Activated CD8-positive, alpha-beta T cell treated with anti-CD3 and anti-CD28 coated beads for 36 hours (primary cell): ENCODE measurements at regions not wholly inside any gene's neighbourhood (a gene's known extent, or its start where the extent isn't known, plus 50 kb on each side); places are given as distances from the start of the nearest gene placed in this dataset.

ENCODE experiments used
- ATAC-seq: fragments of 200-7000 bp; cut with Tn5 transposase; one replicate; pipeline ENCODE4 v1.10.0; 2021; ENCODE audit warnings: mild to moderate bottlenecking, moderate library complexity
- CTCF ChIA-PET: fragments of 350-600 bp; sonication (Branson Sonifier 250); formaldehyde crosslinking; loops from one replicate; lab custom pipeline; 2021; ENCODE audit warnings: antibody characterized with exemption; lab: Charles Lee
- POLR2A ChIA-PET: fragments of 350-600 bp; sonication (Branson Sonifier 250); formaldehyde crosslinking; loops from one replicate; lab custom pipeline; 2021; ENCODE audit warnings: antibody characterized with exemption; lab: Charles Lee
- DNase-seq: peaks from one replicate; pipeline ENCODE4 v3.0.0-alpha.2; 2020
- H3K27ac Mint-ChIP-seq: one replicate; pipeline ENCODE4 v1.8.0; 2021; ENCODE audit warnings: mild to moderate bottlenecking, mixed read lengths
- H3K27me3 Mint-ChIP-seq: one replicate; pipeline ENCODE4 v1.8.0; 2021; ENCODE audit warnings: mixed read lengths
- H3K36me3 Mint-ChIP-seq: one replicate; pipeline ENCODE4 v1.8.0; 2021; ENCODE audit warnings: low read depth, mixed read lengths
- H3K4me1 Mint-ChIP-seq: one replicate; pipeline ENCODE4 v1.8.0; 2021; ENCODE audit warnings: low read depth, mixed read lengths
- H3K4me3 Mint-ChIP-seq: one replicate; pipeline ENCODE4 v1.8.0; 2021; ENCODE audit warnings: mild to moderate bottlenecking, moderate library complexity, mixed read lengths
- H3K9me3 Mint-ChIP-seq: one replicate; pipeline ENCODE4 v1.8.0; 2021; ENCODE audit warnings: mixed read lengths
- CTCF ChIP-seq: fragments of 200-600 bp; IDR thresholded peaks from one replicate; pipeline ENCODE4 v1.8.0; 2022; ENCODE audit warnings: antibody characterized with exemption, mild to moderate bottlenecking
- intact Hi-C: fragments of 100-400 bp; cut with micrococcal nuclease; formaldehyde crosslinking; loops from one replicate; pipeline ENCODE4 v1.10.0; 2022

- CTCF ChIA-PET = no interaction called here
- no peak for DNase-seq
- POLR2A ChIA-PET = no interaction called here
- H3K4me3 Mint-ChIP-seq = no peak overlapping the region
- intact Hi-C loops = no loop called here
- H3K9me3 Mint-ChIP-seq = no peaks in the 10 kb centered on the region
- H3K27me3 Mint-ChIP-seq = peaks cover 13% of the 10 kb centered on the region
- ATAC-seq = no peak
- H3K4me1 Mint-ChIP-seq = no peaks in the 10 kb centered on the region
- no peaks in the 10 kb centered on the region for H3K36me3 Mint-ChIP-seq
- no peak overlapping the region for H3K27ac Mint-ChIP-seq
- no peak for TF ChIP-seq CTCF
Measured at GRCh38 chr2:236712961-236713673, 143.5 kb downstream of the ACKR3 start.

GRCh38 chr2:236714080-236714479 is 144.5 kb downstream of the ACKR3 start:
- no peak for ATAC-seq
- intact Hi-C loops = no loop called here
- ChIA-PET CTCF (interaction anchor here (0.7 kb wide), 1 partner anchor 44 kb away, joined by 3 read pairs; no protein-coding TSS in a partner anchor), POLR2A (no interaction called here)
- no peak overlapping the region for H3K27ac Mint-ChIP-seq
- H3K4me3 Mint-ChIP-seq = no peak overlapping the region
- no peaks in the 10 kb centered on the region for H3K36me3 Mint-ChIP-seq
- no peaks in the 10 kb centered on the region for H3K9me3 Mint-ChIP-seq
- peaks cover 13% of the 10 kb centered on the region for H3K27me3 Mint-ChIP-seq
- DNase-seq = no peak
- no peaks in the 10 kb centered on the region for H3K4me1 Mint-ChIP-seq
- no peak for TF ChIP-seq CTCF

- POLR2A ChIA-PET = no interaction called here
- H3K4me3 Mint-ChIP-seq = no peak overlapping the region
- ATAC-seq = no peak
Measured at GRCh38 chr2:236715077-236715476, 145.5 kb downstream of the ACKR3 start.

GRCh38 chr2:236715491-236715961 is 145.9 kb downstream of the ACKR3 start:
- TF ChIP-seq CTCF = no peak
- DNase-seq (no peak), ATAC-seq (no peak)
- intact Hi-C loops = no loop called here
- Mint-ChIP-seq H3K4me1 (no peaks in the 10 kb centered on the region), H3K9me3 (no peaks in the 10 kb centered on the region), H3K27ac (no peak overlapping the region), H3K36me3 (no peaks in the 10 kb centered on the region), H3K4me3 (no peak overlapping the region), H3K27me3 (peaks cover 13% of the 10 kb centered on the region)
- POLR2A ChIA-PET = no interaction called here
- CTCF ChIA-PET = no interaction called here

More at GRCh38 chr2:236715077-236715476, 145.5 kb downstream of the ACKR3 start:
- Mint-ChIP-seq H3K4me1 (no peaks in the 10 kb centered on the region), H3K27ac (no peak overlapping the region), H3K36me3 (no peaks in the 10 kb centered on the region), H3K27me3 (peaks cover 13% of the 10 kb centered on the region), H3K9me3 (no peaks in the 10 kb centered on the region)
- no peak for TF ChIP-seq CTCF
- no peak for DNase-seq
- intact Hi-C loops = no loop called here
- CTCF ChIA-PET = no interaction called here

GRCh38 chr2:236717120-236717519 is 147.5 kb downstream of the ACKR3 start:
- Mint-ChIP-seq H3K27me3 (peaks cover 13% of the 10 kb centered on the region), H3K36me3 (no peaks in the 10 kb centered on the region), H3K4me1 (no peaks in the 10 kb centered on the region), H3K4me3 (no peak overlapping the region), H3K9me3 (no peaks in the 10 kb centered on the region), H3K27ac (no peak overlapping the region)
- CTCF ChIA-PET = no interaction called here
- intact Hi-C loops = no loop called here
- DNase-seq = no peak
- no peak for TF ChIP-seq CTCF
- ATAC-seq = no peak
- POLR2A ChIA-PET = no interaction called here
